ENCODE measurements at regions not wholly inside any gene's neighbourhood (a gene's known extent, or its start where the extent isn't known, plus 50 kb on each side); places are given as distances from the start of the nearest gene placed in this dataset.

DNA sequence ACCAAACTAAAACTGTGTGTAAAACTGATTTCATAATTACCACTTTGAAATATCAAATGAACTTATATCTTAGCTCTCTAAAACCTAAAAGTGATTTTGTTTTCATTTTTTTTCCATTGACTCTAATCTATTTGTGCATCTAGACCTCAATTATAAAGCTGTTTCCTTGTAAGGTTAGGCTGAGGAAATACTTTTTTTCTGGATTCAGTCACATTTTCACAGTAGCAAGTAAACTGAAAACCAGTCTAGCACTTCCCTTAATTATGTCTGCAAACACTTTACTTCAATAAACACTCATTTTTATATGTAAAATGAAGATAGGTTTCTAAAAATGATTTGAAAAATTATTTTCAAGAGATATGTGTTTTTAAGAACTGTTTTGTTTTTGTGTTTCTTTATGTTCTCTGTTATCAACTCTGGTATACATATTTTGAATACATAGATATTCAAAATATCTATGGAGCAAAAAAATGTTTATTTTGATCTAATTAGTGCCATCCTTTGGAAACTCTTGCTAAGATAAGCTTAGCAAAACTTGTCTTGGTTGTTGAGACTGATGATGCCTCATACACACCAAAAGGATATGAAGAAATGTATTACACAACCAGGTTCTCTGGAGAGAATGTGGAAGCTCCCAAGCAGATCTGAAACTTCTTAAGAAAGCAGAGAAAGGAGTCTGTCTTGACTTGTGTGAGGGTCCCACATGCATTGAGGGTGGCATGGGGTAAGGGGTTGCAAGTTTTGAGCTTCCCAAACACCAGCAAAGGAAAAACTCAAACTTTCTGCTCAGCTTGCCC, 1887.4 kb downstream of the PCDH9 start:
- Histone ChIP-seq H3K4me2 (ENCODE audit: low read length) (no peak overlapping the region), H3K14ac (ENCODE audit: low read length) (no peak overlapping the region), H3K79me2 (ENCODE audit: control insufficient read depth, insufficient read depth, low read length, poor library complexity) (no peaks in the 10 kb centered on the region), H2AFZ (ENCODE audit: insufficient read depth, low read length, poor library complexity) (no peak overlapping the region), H3K27ac (ENCODE audit: low read depth, low read length) (no peak overlapping the region), H3K4me1 (ENCODE audit: control insufficient read depth in 1 of 2, insufficient read depth in 2 of 2, low read length in 2 of 2) (no peaks in the 10 kb centered on the region), H2BK120ac (ENCODE audit: insufficient read depth, low read length, poor library complexity) (no peak overlapping the region), H3K36me3 (ENCODE audit: control insufficient read depth in 1 of 2, insufficient read depth in 2 of 2, low read length in 2 of 2) (no peaks in the 10 kb centered on the region), H2BK12ac (ENCODE audit: low read length) (no peak overlapping the region), H4K91ac (ENCODE audit: low read depth, low read length) (no peak overlapping the region), H3K27me3 (ENCODE audit: insufficient read depth, low read length) (no peaks in the 10 kb centered on the region), H3K9me3 (ENCODE audit: insufficient read depth, low read depth, low read length) (no peaks in the 10 kb centered on the region), H3K18ac (ENCODE audit: low read length) (no peak overlapping the region), H3K4me3 (ENCODE audit: low read depth, low read length) (no peak overlapping the region), H3K9ac (ENCODE audit: low read length) (no peak overlapping the region), H3K4ac (ENCODE audit: low read depth, low read length) (no peak overlapping the region), H2AK5ac (ENCODE audit: low read length) (no peak overlapping the region), H4K8ac (ENCODE audit: low read depth, low read length) (no peak overlapping the region), H3K79me1 (ENCODE audit: low read length) (no peaks in the 10 kb centered on the region), H2BK5ac (ENCODE audit: low read depth, low read length, poor library complexity) (no peak overlapping the region), H3K23ac (ENCODE audit: low read length) (no peak overlapping the region), H4K12ac (ENCODE audit: low read depth, low read length) (no peak overlapping the region)
- no peak for DNase-seq

DNA sequence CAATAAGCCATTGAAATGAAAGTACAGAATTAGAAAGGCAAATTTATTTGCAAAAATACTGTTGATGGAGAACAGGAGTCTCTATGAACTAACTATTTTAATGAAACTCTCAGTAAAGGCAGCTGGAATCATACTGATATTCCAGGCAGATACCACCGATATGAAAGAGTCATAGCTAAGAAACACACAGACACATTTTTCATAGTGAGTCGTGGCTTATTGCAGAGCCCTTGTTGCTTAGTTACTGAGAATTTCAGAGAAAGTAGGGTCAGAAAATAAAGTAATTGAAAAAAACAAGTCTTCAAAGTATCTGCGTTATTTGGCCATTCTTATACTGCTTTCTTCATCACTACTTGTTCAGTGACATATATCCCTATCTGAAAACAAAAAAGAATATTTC, 1890.9 kb downstream of the PCDH9 start:
- H3K4me3 ChIP-seq (ENCODE audit: low read depth, low read length), result no peak overlapping the region
- H2AK5ac ChIP-seq (ENCODE audit: low read length), result no peak overlapping the region
- H3K23ac ChIP-seq (ENCODE audit: low read length), result no peak overlapping the region
- no peak overlapping the region for H3K4ac ChIP-seq (ENCODE audit: low read depth, low read length)
- no peak overlapping the region for H3K27ac ChIP-seq (ENCODE audit: low read depth, low read length)
- no peaks in the 10 kb centered on the region for H3K27me3 ChIP-seq (ENCODE audit: insufficient read depth, low read length)
- DNase-seq, result no peak
- no peak overlapping the region for H2BK120ac ChIP-seq (ENCODE audit: insufficient read depth, low read length, poor library complexity)
- H2BK5ac ChIP-seq (ENCODE audit: low read depth, low read length, poor library complexity), result no peak overlapping the region
- no peak overlapping the region for H3K14ac ChIP-seq (ENCODE audit: low read length)
- no peaks in the 10 kb centered on the region for H3K79me2 ChIP-seq (ENCODE audit: control insufficient read depth, insufficient read depth, low read length, poor library complexity)
- no peak overlapping the region for H3K18ac ChIP-seq (ENCODE audit: low read length)
- H3K4me1 ChIP-seq (ENCODE audit: control insufficient read depth in 1 of 2, insufficient read depth in 2 of 2, low read length in 2 of 2), result no peaks in the 10 kb centered on the region
- no peaks in the 10 kb centered on the region for H3K79me1 ChIP-seq (ENCODE audit: low read length)
- no peak overlapping the region for H3K4me2 ChIP-seq (ENCODE audit: low read length)
- H2AFZ ChIP-seq (ENCODE audit: insufficient read depth, low read length, poor library complexity), result no peak overlapping the region
- H4K91ac ChIP-seq (ENCODE audit: low read depth, low read length), result no peak overlapping the region
- no peaks in the 10 kb centered on the region for H3K9me3 ChIP-seq (ENCODE audit: insufficient read depth, low read depth, low read length)
- H3K9ac ChIP-seq (ENCODE audit: low read length), result no peak overlapping the region
- no peak overlapping the region for H2BK12ac ChIP-seq (ENCODE audit: low read length)
- H4K12ac ChIP-seq (ENCODE audit: low read depth, low read length), result no peak overlapping the region
- no peak overlapping the region for H4K8ac ChIP-seq (ENCODE audit: low read depth, low read length)
- no CpG with 5 or more reads among the region's 3 CpGs for WGBS (ENCODE audit: extremely low coverage, insufficient coverage, insufficient read length)
- H3K36me3 ChIP-seq (ENCODE audit: control insufficient read depth in 1 of 2, insufficient read depth in 2 of 2, low read length in 2 of 2), result no peaks in the 10 kb centered on the region

DNA sequence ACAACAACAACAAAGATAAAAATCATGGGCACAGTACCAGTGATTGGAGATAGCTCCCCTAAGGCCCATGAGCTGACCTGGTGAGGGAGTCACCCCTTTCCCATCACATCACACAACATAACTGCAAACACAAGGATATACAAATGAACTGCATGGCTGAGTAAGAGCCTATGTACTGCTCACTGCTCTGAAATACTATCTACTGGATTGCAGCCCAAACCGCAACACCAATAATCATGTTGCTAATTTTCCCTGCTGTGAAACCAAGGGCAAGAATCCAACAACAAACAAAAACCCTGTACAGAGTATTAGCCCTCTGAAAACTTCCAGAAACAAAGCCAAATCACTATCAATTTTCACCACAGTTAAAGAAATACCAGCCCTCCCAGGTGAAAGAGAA, 1893.2 kb downstream of the PCDH9 start:
- WGBS (ENCODE audit: extremely low coverage, insufficient coverage, insufficient read length), result no CpG with 5 or more reads among the region's 1 CpG
- H2BK5ac ChIP-seq (ENCODE audit: low read depth, low read length, poor library complexity), result no peak overlapping the region
- no peak for DNase-seq

DNA sequence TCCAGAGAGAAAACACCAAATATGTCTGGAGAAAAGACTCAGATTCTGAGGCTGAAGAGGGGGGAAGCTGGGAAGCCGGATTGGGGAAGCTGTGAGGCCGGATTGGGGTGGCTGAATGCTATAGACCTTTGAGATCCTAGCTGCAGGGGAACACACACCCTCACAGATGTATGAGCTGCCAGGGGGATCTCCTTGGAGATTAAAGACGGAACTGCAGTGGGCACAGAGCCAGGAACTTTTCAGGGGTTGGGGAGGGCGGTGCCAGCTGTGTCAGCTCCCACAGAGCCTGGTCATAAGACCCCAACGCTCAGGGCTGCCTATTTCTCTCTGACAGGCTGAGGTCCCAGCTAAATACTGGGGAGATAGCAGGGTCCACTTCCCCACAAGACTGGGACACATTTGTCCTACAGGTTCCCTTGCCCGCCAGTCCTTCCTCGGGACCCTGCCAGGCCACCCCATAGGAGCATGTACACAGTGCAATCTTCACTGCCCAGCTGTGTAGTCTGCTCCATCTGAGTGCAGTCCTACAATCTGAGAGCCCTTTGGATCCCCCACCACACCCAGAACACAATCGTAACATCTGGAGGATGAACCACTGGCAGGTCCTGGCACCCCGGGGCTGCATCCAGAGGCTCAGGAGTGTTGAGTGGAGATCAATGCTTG, 1893.9 kb downstream of the PCDH9 start:
- no peak overlapping the region for H4K91ac ChIP-seq (ENCODE audit: low read depth, low read length)
- no peak overlapping the region for H3K4ac ChIP-seq (ENCODE audit: low read depth, low read length)
- H2AFZ ChIP-seq (ENCODE audit: insufficient read depth, low read length, poor library complexity), result peak overlapping the region; percentile 5
- H4K12ac ChIP-seq (ENCODE audit: low read depth, low read length), result no peak overlapping the region
- no peak overlapping the region for H4K8ac ChIP-seq (ENCODE audit: low read depth, low read length)
- H3K4me2 ChIP-seq (ENCODE audit: low read length), result no peak overlapping the region
- no peaks in the 10 kb centered on the region for H3K27me3 ChIP-seq (ENCODE audit: insufficient read depth, low read length)
- no peak for DNase-seq
- H3K14ac ChIP-seq (ENCODE audit: low read length), result no peak overlapping the region
- peak overlapping the region; percentile 5 for H2BK12ac ChIP-seq (ENCODE audit: low read length)
- no peak overlapping the region for H2AK5ac ChIP-seq (ENCODE audit: low read length)
- peak overlapping the region; percentile 16 for H2BK120ac ChIP-seq (ENCODE audit: insufficient read depth, low read length, poor library complexity)
- H3K27ac ChIP-seq (ENCODE audit: low read depth, low read length), result no peak overlapping the region
- no peak overlapping the region for H3K23ac ChIP-seq (ENCODE audit: low read length)
- H2BK5ac ChIP-seq (ENCODE audit: low read depth, low read length, poor library complexity), result no peak overlapping the region
- no peak overlapping the region for H3K4me3 ChIP-seq (ENCODE audit: low read depth, low read length)
- H3K4me1 ChIP-seq (ENCODE audit: control insufficient read depth in 1 of 2, insufficient read depth in 2 of 2, low read length in 2 of 2), result no peaks in the 10 kb centered on the region
- no peak overlapping the region for H3K18ac ChIP-seq (ENCODE audit: low read length)
- no CpG with 5 or more reads among the region's 9 CpGs for WGBS (ENCODE audit: extremely low coverage, insufficient coverage, insufficient read length)
- H3K36me3 ChIP-seq (ENCODE audit: control insufficient read depth in 1 of 2, insufficient read depth in 2 of 2, low read length in 2 of 2), result no peaks in the 10 kb centered on the region
- no peaks in the 10 kb centered on the region for H3K79me1 ChIP-seq (ENCODE audit: low read length)
- no peak overlapping the region for H3K9ac ChIP-seq (ENCODE audit: low read length)
- no peaks in the 10 kb centered on the region for H3K9me3 ChIP-seq (ENCODE audit: insufficient read depth, low read depth, low read length)
- no peaks in the 10 kb centered on the region for H3K79me2 ChIP-seq (ENCODE audit: control insufficient read depth, insufficient read depth, low read length, poor library complexity)

More for the DNA sequence above, 1893.2 kb downstream of the PCDH9 start:
- H3K4me3 ChIP-seq (ENCODE audit: low read depth, low read length), result no peak overlapping the region
- H4K91ac ChIP-seq (ENCODE audit: low read depth, low read length), result no peak overlapping the region
- H2BK12ac ChIP-seq (ENCODE audit: low read length), result no peak overlapping the region
- no peaks in the 10 kb centered on the region for H3K4me1 ChIP-seq (ENCODE audit: control insufficient read depth in 1 of 2, insufficient read depth in 2 of 2, low read length in 2 of 2)
- H4K12ac ChIP-seq (ENCODE audit: low read depth, low read length), result no peak overlapping the region
- H3K9ac ChIP-seq (ENCODE audit: low read length), result no peak overlapping the region
- H3K36me3 ChIP-seq (ENCODE audit: control insufficient read depth in 1 of 2, insufficient read depth in 2 of 2, low read length in 2 of 2), result no peaks in the 10 kb centered on the region
- H3K79me2 ChIP-seq (ENCODE audit: control insufficient read depth, insufficient read depth, low read length, poor library complexity), result no peaks in the 10 kb centered on the region
- no peaks in the 10 kb centered on the region for H3K79me1 ChIP-seq (ENCODE audit: low read length)
- no peak overlapping the region for H3K4me2 ChIP-seq (ENCODE audit: low read length)
- H3K27ac ChIP-seq (ENCODE audit: low read depth, low read length), result no peak overlapping the region
- no peak overlapping the region for H3K23ac ChIP-seq (ENCODE audit: low read length)
- no peak overlapping the region for H3K4ac ChIP-seq (ENCODE audit: low read depth, low read length)
- H3K27me3 ChIP-seq (ENCODE audit: insufficient read depth, low read length), result no peaks in the 10 kb centered on the region
- no peak overlapping the region for H3K18ac ChIP-seq (ENCODE audit: low read length)
- no peak overlapping the region for H3K14ac ChIP-seq (ENCODE audit: low read length)
- H2BK120ac ChIP-seq (ENCODE audit: insufficient read depth, low read length, poor library complexity), result no peak overlapping the region
- no peak overlapping the region for H2AFZ ChIP-seq (ENCODE audit: insufficient read depth, low read length, poor library complexity)
- no peaks in the 10 kb centered on the region for H3K9me3 ChIP-seq (ENCODE audit: insufficient read depth, low read depth, low read length)
- no peak overlapping the region for H2AK5ac ChIP-seq (ENCODE audit: low read length)
- H4K8ac ChIP-seq (ENCODE audit: low read depth, low read length), result no peak overlapping the region
